CD4-positive, alpha-beta T cell treated with Interleukin-21 for 1 hour (primary cell): ENCODE measurements at regions not wholly inside any gene's neighbourhood (a gene's known extent, or its start where the extent isn't known, plus 50 kb on each side); places are given as distances from the start of the nearest gene placed in this dataset.
"Not testable (repeated sequence)": the region's sequence is repeated elsewhere in the genome, so short reads cannot be mapped to it uniquely, and the experiment has no call there.

ENCODE experiments used
- DNase-seq: peaks from one replicate; pipeline ENCODE4 v3.0.0-alpha.2; 2020

GRCh38 chr22:34326901-34327300 lies 406.6 kb upstream of the LARGE1 start:
- DNase-seq = no peak

- DNase-seq = no peak
Observed at GRCh38 chr22:34330432-34330831, 410.2 kb upstream of the LARGE1 start.

GRCh38 chr22:34333285-34333684 lies 413.0 kb upstream of the LARGE1 start:
- no peak for DNase-seq

GRCh38 chr22:34334893-34335292 lies 414.6 kb upstream of the LARGE1 start:
- DNase-seq = no peak

- no peak for DNase-seq
Observed at GRCh38 chr22:34344702-34345101, 424.4 kb upstream of the LARGE1 start.

GRCh38 chr22:34354071-34354817 lies 434.0 kb upstream of the LARGE1 start:
- no peak for DNase-seq

GRCh38 chr22:34356481-34356880 lies 436.2 kb upstream of the LARGE1 start:
- DNase-seq = no peak

- DNase-seq = no peak
Observed at GRCh38 chr22:34370711-34371110, 450.4 kb upstream of the LARGE1 start.

- DNase-seq = no peak
Observed at GRCh38 chr22:34379825-34380224, 459.5 kb upstream of the LARGE1 start.

GRCh38 chr22:34380532-34380931 lies 460.3 kb upstream of the LARGE1 start:
- no peak for DNase-seq

- no peak for DNase-seq
Observed at GRCh38 chr22:34390400-34390799, 470.1 kb upstream of the LARGE1 start.

GRCh38 chr22:34395370-34395769 lies 475.1 kb upstream of the LARGE1 start:
- no peak for DNase-seq

GRCh38 chr22:34403667-34404066 lies 483.4 kb upstream of the LARGE1 start:
- no peak for DNase-seq

GRCh38 chr22:34410111-34410510 lies 489.8 kb upstream of the LARGE1 start:
- DNase-seq = no peak

- peak; percentile 0 for DNase-seq
Observed at GRCh38 chr22:34414467-34415440, 494.5 kb upstream of the LARGE1 start.

GRCh38 chr22:34416022-34416860 lies 496.0 kb upstream of the LARGE1 start:
- DNase-seq = no peak

GRCh38 chr22:34422948-34423347 lies 502.7 kb upstream of the LARGE1 start:
- not testable (repeated sequence) for DNase-seq

- no peak for DNase-seq
Observed at GRCh38 chr22:34427436-34427835, 507.2 kb upstream of the LARGE1 start.

GRCh38 chr22:34427841-34428240 lies 507.6 kb upstream of the LARGE1 start:
- no peak for DNase-seq

GRCh38 chr22:34429314-34429713 lies 509.0 kb upstream of the LARGE1 start:
- DNase-seq = no peak

GRCh38 chr22:34430386-34430785 lies 510.1 kb upstream of the LARGE1 start:
- DNase-seq = no peak

- DNase-seq = no peak
Observed at GRCh38 chr22:34434371-34434770, 514.1 kb upstream of the LARGE1 start.

GRCh38 chr22:34437140-34437539 lies 516.9 kb upstream of the LARGE1 start:
- no peak for DNase-seq
